Pancreas (tissue), 10 donors: ENCODE measurements at regions not wholly inside any gene's neighbourhood (a gene's known extent, or its start where the extent isn't known, plus 50 kb on each side); places are given as distances from the start of the nearest gene placed in this dataset.

Experiments used
- ATAC-seq, 4 donors: fragments of 200-7000 bp; cut with Tn5 transposase; one replicate each; pipeline versions ENCODE4 v1.8.0 to v1.9.1; 2020; ENCODE audit warnings: mild to moderate bottlenecking in 4 of 4, moderate library complexity in 4 of 4
- DNase-seq, 6 donors: peaks; one replicate each; pipeline ENCODE4 v3.0.0-alpha.2; 2020
- FAIRE-seq: peaks from 2 replicates; lab custom pipeline; 2012; peaks lifted over from hg19 to GRCh38; lab: Jason Lieb, UNC
- H3K27ac ChIP-seq, 4 donors: fragments of 200-600 bp; sonication (generic); 1 replicate in 3 of 4; 2 replicates in 1 of 4; pipeline versions ENCODE4 v1.5.0 to v1.8.0; 2020
- H3K27me3 ChIP-seq, 4 donors: fragments of 200-600 bp; one replicate each; pipeline ENCODE4 v1.8.0; 2021
- H3K36me3 ChIP-seq, 3 donors: fragments of 200-600 bp; sonication (generic) in 1 of 3; one replicate each; pipeline versions ENCODE4 v1.5.0 to v1.8.0; 2020 to 2021
- H3K4me1 ChIP-seq, 3 donors: fragments of 200-600 bp; one replicate each; pipeline ENCODE4 v1.8.0; 2021
- H3K4me3 ChIP-seq, 4 donors: fragments of 200-600 bp; sonication (generic) in 2 of 4; one replicate each; pipeline versions ENCODE4 v1.5.0 to v1.8.0; 2020 to 2021
- H3K9me3 ChIP-seq, 4 donors: fragments of 200-600 bp; one replicate each; pipeline ENCODE4 v1.8.0; 2021
- CTCF ChIP-seq, 4 donors: fragments of 200-600 bp; sonication (generic) in 3 of 4; IDR thresholded peaks; one replicate each; pipeline versions ENCODE4 v1.5.0 to v1.8.0; 2021; ENCODE audit warnings: antibody characterized with exemption in 4 of 4
- WGBS, 2 donors: extraction: QIAGEN DNeasy Blood & Tissue Kit; methylation state at CpG; one replicate each; pipeline ENCODE4 v1.1.7; 2013; 5-methylcytosine and 5-hydroxymethylcytosine counted together
- intact Hi-C, 3 donors: fragments of 100-400 bp; cut with DNase I; formaldehyde crosslinking; loops; one replicate each; pipeline versions ENCODE4 v1.11.1 to v1.14.2; 2022
- donor health status: healthy with polysubstance abuse.
- donor health status: DM: no; HTN: no; CAD: no; lungs with moderate emphysema.
- donor health status: DM: no; HTN: no; CAD: no.
- donor health status: control.
- donor health status: control.
- donor health status: Bipolar disorder and iron deficiency.
- donor health status: DM: yes; HTN: yes; CAD: no.
- donor health status: DM: no; HTN: no; CAD: no.
- donor health status: DM: no; HTN: no; CAD: no.
- donor health status: DM: yes; HTN: yes; CAD: no.

- no peak for ATAC-seq
- no peak for DNase-seq
- intact Hi-C loops, result no loop called here
- no peak overlapping the region for H3K27ac ChIP-seq
- H3K36me3 ChIP-seq, result no peaks in the 10 kb centered on the region
- H3K27me3 ChIP-seq, result no peaks in the 10 kb centered on the region
- 54 to 83% methylated on average over 1 of the region's 1 CpG for whole genome bisulfite sequencing, 2 donors
- H3K9me3 ChIP-seq, result no peaks in the 10 kb centered on the region
- H3K4me3 ChIP-seq, result no peak overlapping the region
- no peak for TF ChIP-seq CTCF (IDR thresholded peaks at IDR 0.05)
- peaks cover 0 to 4% (median 0%) of the 10 kb centered on the region in 3 donors for H3K4me1 ChIP-seq
- no peak for FAIRE-seq
Observed at GRCh38 chr3:17972030-17972429, 229.6 kb upstream of the TBC1D5 start.

GRCh38 chr3:17969985-17970568 is 227.6 kb upstream of the TBC1D5 start:
- Histone ChIP-seq H3K36me3 (no peaks in the 10 kb centered on the region), H3K27ac (no peak overlapping the region), H3K4me1 (peaks cover 0 to 4% (median 0%) of the 10 kb centered on the region in 3 donors), H3K4me3 (no peak overlapping the region), H3K27me3 (no peaks in the 10 kb centered on the region), H3K9me3 (no peaks in the 10 kb centered on the region)
- ATAC-seq (no peak), DNase-seq (no peak), FAIRE-seq (no peak)
- 48 to 66% methylated on average over 3 of the region's 3 CpGs for WGBS, 2 donors
- intact Hi-C loops, result no loop called here
- no peak for TF ChIP-seq CTCF (IDR thresholded peaks at IDR 0.05)

- 91 to 98% methylated on average over 3 of the region's 3 CpGs for WGBS, 2 donors
- H3K4me1 ChIP-seq, result peaks cover 0 to 4% (median 0%) of the 10 kb centered on the region in 3 donors
- H3K27me3 ChIP-seq, result no peaks in the 10 kb centered on the region
- DNase-seq, result no peak
- TF ChIP-seq CTCF (IDR thresholded peaks at IDR 0.05), result no peak
- ATAC-seq, result no peak
- no peaks in the 10 kb centered on the region for H3K9me3 ChIP-seq
- no peaks in the 10 kb centered on the region for H3K36me3 ChIP-seq
- H3K4me3 ChIP-seq, result no peak overlapping the region
- intact Hi-C loops, result no loop called here
- no peak overlapping the region for H3K27ac ChIP-seq
- FAIRE-seq, result no peak
Observed at GRCh38 chr3:17969244-17969643, 226.8 kb upstream of the TBC1D5 start.

- no peaks in the 10 kb centered on the region for H3K4me1 ChIP-seq
- no peak overlapping the region for H3K4me3 ChIP-seq
- H3K36me3 ChIP-seq, result no peaks in the 10 kb centered on the region
- ATAC-seq (no peak), FAIRE-seq (no peak), DNase-seq (no peak)
- H3K27me3 ChIP-seq, result no peaks in the 10 kb centered on the region
- no peak overlapping the region for H3K27ac ChIP-seq
- 47 to 55% methylated on average over 2 of the region's 2 CpGs for WGBS, 2 donors
- TF ChIP-seq CTCF (IDR thresholded peaks at IDR 0.05), result no peak
- intact Hi-C loops, result no loop called here
- H3K9me3 ChIP-seq, result no peaks in the 10 kb centered on the region
Observed at GRCh38 chr3:17967953-17968607, 225.6 kb upstream of the TBC1D5 start.

GRCh38 chr3:17967111-17967510 is 224.7 kb upstream of the TBC1D5 start:
- Histone ChIP-seq H3K9me3 (no peaks in the 10 kb centered on the region), H3K36me3 (no peaks in the 10 kb centered on the region), H3K4me3 (no peak overlapping the region), H3K27ac (no peak overlapping the region), H3K27me3 (no peaks in the 10 kb centered on the region), H3K4me1 (no peaks in the 10 kb centered on the region)
- DNase-seq (no peak), ATAC-seq (no peak), FAIRE-seq (no peak)
- no peak for TF ChIP-seq CTCF (IDR thresholded peaks at IDR 0.05)
- intact Hi-C loops, result no loop called here
- 65 to 81% methylated on average over 5 of the region's 5 CpGs for WGBS, 2 donors
